Epithelial cell of esophagus (primary cell): ENCODE measurements at regions not wholly inside any gene's neighbourhood (a gene's known extent, or its start where the extent isn't known, plus 50 kb on each side); places are given as distances from the start of the nearest gene placed in this dataset.
"Not testable (repeated sequence)": the region's sequence is repeated elsewhere in the genome, so short reads cannot be mapped to it uniquely, and the experiment has no call there.

Source experiments
- DNase-seq: peaks from one replicate; pipeline ENCODE4 v3.0.0; 2010; ENCODE audit warnings: low read depth
- H3K4me3 ChIP-seq: 2 replicates; pipeline ENCODE4 v1.5.1; 2011; ENCODE audit warnings: mild to moderate bottlenecking, low read length, control low read depth
- TF ChIP-seq, protein P1 (sequence below): IDR thresholded peaks from 2 replicates; pipeline ENCODE4 v1.5.1; 2011; ENCODE audit warnings: low read depth, mild to moderate bottlenecking, low read length, control low read depth, inconsistent platforms; ENCODE audit not compliant: insufficient read depth; ENCODE audit errors: missing control alignments

DNA sequence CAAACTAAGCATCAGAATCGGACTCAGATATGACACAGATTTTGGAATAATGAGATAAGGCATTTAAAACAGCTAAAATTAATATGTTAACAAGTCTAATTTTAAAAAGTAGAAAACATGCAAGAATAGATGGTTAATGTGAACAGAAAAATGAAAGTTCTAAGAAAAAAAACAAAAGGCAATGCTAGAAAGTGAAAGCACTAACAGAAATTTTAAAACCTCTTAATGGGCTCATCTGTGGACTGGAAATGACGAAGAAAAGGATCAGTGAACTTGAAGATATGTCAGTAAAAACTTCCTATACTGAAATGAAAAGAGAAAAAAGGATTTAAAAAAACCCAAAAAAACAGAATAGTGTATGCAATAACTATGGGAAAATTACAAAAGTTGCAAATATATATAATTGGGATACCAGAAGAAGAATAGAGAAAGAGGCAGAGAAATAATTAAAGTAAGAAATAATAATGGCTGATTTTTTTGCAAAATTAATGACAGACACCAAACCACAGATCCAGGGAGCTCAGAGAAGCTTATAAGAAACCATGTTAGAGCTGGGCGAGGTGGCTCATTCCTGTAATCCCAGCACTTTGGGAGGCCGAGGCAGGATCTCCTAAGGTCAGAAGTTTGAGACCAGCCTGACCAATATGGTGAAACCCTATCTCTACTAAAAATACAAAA is 61.7 kb upstream of the KIF13A start:
- TF ChIP-seq, protein P1, sequence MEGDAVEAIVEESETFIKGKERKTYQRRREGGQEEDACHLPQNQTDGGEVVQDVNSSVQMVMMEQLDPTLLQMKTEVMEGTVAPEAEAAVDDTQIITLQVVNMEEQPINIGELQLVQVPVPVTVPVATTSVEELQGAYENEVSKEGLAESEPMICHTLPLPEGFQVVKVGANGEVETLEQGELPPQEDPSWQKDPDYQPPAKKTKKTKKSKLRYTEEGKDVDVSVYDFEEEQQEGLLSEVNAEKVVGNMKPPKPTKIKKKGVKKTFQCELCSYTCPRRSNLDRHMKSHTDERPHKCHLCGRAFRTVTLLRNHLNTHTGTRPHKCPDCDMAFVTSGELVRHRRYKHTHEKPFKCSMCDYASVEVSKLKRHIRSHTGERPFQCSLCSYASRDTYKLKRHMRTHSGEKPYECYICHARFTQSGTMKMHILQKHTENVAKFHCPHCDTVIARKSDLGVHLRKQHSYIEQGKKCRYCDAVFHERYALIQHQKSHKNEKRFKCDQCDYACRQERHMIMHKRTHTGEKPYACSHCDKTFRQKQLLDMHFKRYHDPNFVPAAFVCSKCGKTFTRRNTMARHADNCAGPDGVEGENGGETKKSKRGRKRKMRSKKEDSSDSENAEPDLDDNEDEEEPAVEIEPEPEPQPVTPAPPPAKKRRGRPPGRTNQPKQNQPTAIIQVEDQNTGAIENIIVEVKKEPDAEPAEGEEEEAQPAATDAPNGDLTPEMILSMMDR = no peak
- no peak overlapping the region for H3K4me3 ChIP-seq
- no peak for DNase-seq

DNA sequence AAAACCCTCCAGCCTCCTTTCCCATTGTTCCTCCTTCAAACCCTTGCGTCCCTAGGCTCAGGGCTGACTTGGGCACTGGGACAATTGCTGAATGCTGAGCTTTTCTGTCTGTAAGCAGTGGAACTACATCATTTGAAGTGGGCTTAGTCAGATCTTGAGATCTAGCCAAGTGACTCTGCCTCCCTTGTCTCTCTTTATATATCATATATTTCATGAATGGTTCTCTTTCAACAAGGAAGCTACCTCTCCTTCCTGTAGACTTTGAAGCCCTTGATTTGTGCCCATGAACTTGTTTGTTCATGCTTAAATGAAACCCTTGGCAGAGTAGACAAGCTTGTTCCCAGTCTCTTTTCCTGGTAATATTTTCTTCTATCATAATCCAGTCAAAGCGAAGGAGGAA is 60.0 kb upstream of the KIF13A start:
- TF ChIP-seq, protein P1 = no peak
- H3K4me3 ChIP-seq = no peak overlapping the region
- peak; percentile 90 for DNase-seq

DNA sequence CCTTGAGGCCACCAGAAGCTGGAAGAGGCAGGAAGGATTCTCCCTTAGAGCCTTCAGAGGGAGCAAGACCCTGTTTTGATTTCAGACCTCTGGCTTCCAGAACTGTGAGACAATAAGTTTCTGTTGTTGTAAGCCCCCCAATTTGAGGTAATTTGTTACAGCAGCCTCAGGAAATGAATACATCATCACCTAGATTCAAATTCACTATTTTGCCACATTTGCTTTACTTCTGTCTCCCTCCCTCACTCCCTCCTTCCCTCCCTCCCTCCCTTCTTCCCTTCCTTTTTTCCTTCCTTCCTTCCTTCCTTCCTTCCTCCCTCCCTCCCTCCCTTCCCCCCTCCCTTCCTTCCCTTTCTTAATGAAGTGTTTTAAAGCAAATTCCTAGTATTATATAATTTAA is 58.1 kb upstream of the KIF13A start:
- H3K4me3 ChIP-seq = no peak overlapping the region
- TF ChIP-seq, protein P1 = no peak
- DNase-seq = no peak

DNA sequence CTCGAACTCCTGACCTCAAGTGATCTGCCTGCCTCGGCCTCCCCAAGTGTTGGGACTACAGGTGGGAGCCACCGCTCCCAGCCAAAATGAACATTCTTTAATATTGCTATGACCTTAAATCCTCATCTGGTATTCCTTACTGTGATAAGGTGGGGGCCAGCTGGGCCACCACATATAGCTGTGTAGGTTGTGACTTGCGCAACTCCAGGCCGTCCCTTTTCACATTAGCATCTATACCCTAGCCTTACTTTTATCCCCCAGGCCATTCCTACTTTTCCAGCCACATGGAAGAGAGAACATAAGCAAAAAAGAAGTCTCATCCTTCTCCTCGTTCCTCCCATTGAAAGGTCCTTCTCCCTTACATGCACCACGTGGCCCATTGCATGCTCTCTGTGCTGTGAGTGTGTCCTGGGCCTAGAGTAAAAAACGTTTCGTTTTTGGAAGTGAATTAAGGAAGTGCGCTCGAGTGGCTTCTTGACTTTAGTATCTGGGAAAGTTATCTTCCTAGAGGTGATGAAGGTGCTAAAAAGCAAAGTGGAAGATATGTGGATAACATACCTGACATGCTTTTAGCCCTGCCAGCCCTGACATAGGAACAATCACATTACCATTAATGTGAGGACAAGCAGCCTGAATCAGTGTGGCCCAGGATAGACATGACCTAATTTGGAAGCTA is 56.8 kb upstream of the KIF13A start:
- TF ChIP-seq, protein P1 = no peak
- no peak for DNase-seq
- H3K4me3 ChIP-seq = no peak overlapping the region

DNA sequence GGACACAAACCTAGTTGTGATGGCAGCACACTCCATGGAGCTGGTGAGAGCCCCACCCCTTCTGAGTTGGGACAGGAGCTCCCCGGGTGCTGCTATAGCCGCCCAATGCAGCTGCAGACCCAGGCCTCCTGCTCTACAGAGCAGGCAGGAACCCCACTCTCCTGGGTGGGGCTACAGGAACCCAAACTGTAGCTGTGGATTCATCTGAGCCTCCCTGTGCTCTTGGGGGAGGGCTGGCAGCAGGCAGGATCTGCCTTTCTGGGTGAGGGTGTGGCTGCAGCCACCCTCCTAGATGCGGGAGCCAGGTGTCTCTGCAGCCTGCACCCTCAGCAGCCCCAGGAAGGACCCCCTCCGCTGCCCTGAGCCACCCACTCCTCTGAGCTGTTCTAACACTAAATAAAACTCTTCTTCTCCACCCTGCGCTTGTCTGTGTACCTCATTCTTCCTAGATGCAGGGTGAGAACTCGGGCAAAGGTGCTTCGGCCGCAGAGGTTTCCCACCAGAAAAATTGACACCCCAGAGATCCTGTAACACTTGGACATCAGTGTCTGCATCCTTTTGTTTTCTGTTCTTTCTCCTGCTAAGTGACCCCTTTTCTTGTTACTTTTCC is 55.2 kb upstream of the KIF13A start:
- no peak for DNase-seq
- H3K4me3 ChIP-seq = no peak overlapping the region
- TF ChIP-seq, protein P1 = no peak

DNA sequence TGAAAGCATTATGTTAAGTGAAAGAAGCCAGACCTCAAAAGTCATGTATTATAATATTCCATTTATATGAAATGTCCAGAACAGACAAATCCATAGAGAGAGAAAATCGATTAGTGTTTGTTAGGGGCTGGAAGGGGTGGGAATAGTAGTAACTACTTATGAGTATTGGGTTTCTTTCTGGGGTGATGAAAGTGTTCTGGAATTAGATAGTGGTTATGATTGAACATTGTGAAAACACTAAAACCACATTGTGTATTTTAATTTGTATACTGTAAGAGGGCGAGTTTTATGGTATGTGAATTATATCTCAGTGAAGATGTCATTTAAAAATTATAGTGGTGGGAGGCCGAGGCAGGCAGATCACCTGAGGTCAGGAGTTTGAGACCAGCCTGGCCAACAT is 52.0 kb upstream of the KIF13A start:
- TF ChIP-seq, protein P1 = no peak
- DNase-seq = no peak
- H3K4me3 ChIP-seq = no peak overlapping the region

DNA sequence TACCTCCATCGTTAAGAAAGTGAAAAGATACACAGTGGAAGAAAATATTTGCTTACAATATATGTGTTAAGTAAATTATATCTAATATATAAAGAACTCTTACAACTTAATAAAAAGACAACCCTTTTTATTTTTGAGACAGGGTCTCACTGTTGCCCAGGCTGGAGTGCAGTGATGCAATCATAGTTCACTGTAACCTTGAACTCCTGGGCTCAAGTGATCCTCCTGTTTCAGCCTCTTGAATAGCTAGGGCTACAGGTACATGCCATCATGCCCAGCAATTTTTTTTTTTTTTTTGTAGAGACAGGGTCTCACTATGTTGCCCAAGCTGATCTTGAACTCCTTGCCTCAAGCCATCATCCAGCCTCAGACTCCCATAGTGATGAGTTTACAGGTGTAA is 50.8 kb upstream of the KIF13A start:
- not testable (repeated sequence) for H3K4me3 ChIP-seq

More for the DNA sequence above, 50.8 kb upstream of the KIF13A start:
- DNase-seq = not testable (repeated sequence)
